Femur (tissue), 1 donor: ENCODE measurements at regions not wholly inside any gene's neighbourhood (a gene's known extent, or its start where the extent isn't known, plus 50 kb on each side); places are given as distances from the start of the nearest gene placed in this dataset.
"Not testable (repeated sequence)": the region's sequence is repeated elsewhere in the genome, so short reads cannot be mapped to it uniquely, and the experiment has no call there.

ENCODE experiments used
- DNase-seq: peaks from one replicate; pipeline ENCODE4 v3.0.0-alpha.2; 2017

DNA sequence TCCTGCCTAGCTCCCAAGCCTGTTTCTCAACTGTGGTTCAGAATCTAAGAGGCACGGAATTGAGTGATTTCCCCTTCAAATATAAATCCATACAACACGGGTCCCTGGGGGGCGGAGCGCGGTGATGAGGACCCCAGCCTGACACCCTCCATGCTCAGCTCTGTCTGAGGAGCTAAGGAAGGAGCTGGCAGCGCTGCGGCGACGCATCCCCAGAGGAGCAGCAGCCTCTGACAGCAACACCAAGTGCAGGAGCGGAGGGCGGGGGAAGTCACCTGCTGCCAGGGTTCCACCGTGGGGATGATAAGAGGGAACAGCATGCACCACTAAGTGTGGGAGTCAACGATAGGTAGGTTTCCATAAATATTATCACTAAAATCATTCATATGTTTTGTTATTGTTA, 72.6 kb upstream of the VWC2 start:
- no peak for DNase-seq

GRCh38 chr7:49702099-49702498, 71.3 kb upstream of the VWC2 start:
- no peak for DNase-seq

- DNase-seq: no peak
Measured at GRCh38 chr7:49703337-49703736, 70.1 kb upstream of the VWC2 start.

- DNase-seq: no peak
Measured at GRCh38 chr7:49703881-49704280, 69.6 kb upstream of the VWC2 start.

GRCh38 chr7:49706106-49706505, 67.3 kb upstream of the VWC2 start:
- DNase-seq: no peak

DNA sequence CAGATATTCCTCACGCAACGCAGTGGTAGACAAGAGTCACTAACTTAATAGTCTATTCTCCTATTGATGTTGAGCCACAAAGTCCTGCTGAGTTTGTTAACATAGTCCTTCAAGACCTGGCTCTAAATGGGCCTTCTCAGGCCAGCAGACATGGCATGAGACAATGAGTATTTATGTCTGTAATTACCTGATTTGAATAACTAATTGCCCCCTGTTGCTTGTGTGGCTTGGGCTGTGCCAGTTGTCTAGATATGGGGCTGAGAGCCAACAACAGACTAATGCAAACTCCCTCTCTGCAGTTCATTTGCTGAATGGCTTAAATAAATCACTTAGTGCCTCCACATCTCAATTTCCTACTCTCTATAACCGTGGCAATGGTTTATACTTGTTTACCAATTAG, 65.5 kb upstream of the VWC2 start:
- no peak for DNase-seq

DNA sequence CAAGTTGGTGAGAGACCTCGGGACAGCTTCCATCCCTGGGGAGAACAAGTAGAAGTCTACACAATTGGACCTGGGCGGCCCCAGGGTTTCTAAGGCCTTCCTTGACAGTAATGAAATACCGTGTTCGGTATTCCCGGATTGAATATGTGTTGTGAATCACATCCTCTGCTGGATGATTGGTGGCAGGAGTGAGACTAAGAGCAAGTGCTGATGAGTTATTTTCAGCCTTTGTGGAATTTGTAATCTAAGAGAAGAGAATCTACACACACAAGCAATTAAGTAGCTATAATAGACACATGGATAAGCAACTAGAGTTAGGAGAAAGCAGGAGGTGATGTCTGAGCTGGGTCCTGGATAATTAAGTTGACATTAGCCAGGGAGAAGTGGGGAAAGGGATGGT, 64.8 kb upstream of the VWC2 start:
- DNase-seq: no peak

- not testable (repeated sequence) for DNase-seq
Measured at GRCh38 chr7:49711072-49711723, 62.2 kb upstream of the VWC2 start.

GRCh38 chr7:49714182-49714581, 59.3 kb upstream of the VWC2 start:
- DNase-seq: no peak

- DNase-seq: no peak
Measured at GRCh38 chr7:49715486-49715885, 58.0 kb upstream of the VWC2 start.

- DNase-seq: no peak
Measured at GRCh38 chr7:49717547-49717946, 55.9 kb upstream of the VWC2 start.

GRCh38 chr7:49718760-49719159, 54.7 kb upstream of the VWC2 start:
- DNase-seq: no peak

DNA sequence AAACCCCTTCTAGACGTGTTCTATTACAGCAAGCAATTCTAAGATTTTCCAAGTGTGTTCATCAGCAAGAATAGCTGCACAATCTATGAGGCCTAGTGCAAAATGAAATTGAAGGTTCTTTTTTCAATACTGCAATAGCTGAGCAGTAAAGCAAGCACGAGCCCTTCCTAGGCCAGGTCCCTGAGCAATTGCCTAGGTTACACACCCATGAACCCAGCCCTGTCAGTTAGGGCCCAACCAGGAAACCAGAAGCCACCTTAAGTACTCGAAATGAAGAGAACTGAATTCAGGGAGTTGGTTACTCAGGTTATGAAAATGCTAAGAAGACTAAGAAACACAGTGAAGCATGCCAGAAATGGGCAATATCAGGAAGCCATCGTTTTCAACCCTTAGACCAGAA, 52.0 kb upstream of the VWC2 start:
- DNase-seq: no peak
